Bronchial epithelial cell (primary cell): ENCODE measurements at regions not wholly inside any gene's neighbourhood (a gene's known extent, or its start where the extent isn't known, plus 50 kb on each side); places are given as distances from the start of the nearest gene placed in this dataset.
A peak's percentile ranks its signal among the peaks of the same experiment; 100 is the strongest.

Source experiments
- DNase-seq: peaks from one replicate; pipeline ENCODE4 v3.0.0-alpha.2; 2010; ENCODE audit warnings: low read depth
- FAIRE-seq: peaks from 2 replicates; lab custom pipeline; 2011; peaks lifted over from hg19 to GRCh38; lab: Jason Lieb, UNC
- H3K27me3 ChIP-seq: 2 replicates; pipeline ENCODE4 v1.5.1; 2011; ENCODE audit warnings: low read length; ENCODE audit not compliant: control insufficient read depth, insufficient read depth
- H3K36me3 ChIP-seq: 2 replicates; pipeline ENCODE4 v1.5.1; 2011; ENCODE audit warnings: low read length; ENCODE audit not compliant: control insufficient read depth, insufficient read depth
- H3K4me3 ChIP-seq: 2 replicates; pipeline ENCODE4 v1.5.1; 2011; ENCODE audit warnings: mild to moderate bottlenecking, low read depth, low read length, control low read depth
- TF ChIP-seq, protein P1 (sequence below): IDR thresholded peaks from 2 replicates; pipeline ENCODE4 v1.5.1; 2011; ENCODE audit warnings: mild to moderate bottlenecking, moderate library complexity, low read length, control low read depth, inconsistent platforms; ENCODE audit not compliant: insufficient read depth, severe bottlenecking

DNA sequence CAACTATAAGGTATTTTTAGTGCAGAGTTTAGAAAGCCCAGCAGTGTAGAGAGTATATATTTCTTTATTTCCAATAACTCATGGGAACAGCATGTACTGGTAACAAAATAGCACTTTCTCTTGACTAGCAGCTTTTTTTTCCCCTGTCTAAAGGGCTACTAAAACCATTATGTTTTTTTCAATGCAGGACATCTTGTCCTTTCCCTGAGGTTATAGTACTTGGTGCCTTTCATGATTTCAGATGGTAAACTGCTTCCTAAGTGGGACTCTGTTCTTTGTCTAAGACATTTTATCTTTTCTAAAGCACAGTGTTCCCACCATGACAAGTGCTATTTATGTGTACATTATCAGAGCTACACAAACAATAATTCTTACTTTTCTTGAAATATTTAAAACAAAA, 122.3 kb downstream of the SLC24A2 start:
- H3K27me3 ChIP-seq, result no peaks in the 10 kb centered on the region
- DNase-seq, result no peak
- TF ChIP-seq, protein P1, sequence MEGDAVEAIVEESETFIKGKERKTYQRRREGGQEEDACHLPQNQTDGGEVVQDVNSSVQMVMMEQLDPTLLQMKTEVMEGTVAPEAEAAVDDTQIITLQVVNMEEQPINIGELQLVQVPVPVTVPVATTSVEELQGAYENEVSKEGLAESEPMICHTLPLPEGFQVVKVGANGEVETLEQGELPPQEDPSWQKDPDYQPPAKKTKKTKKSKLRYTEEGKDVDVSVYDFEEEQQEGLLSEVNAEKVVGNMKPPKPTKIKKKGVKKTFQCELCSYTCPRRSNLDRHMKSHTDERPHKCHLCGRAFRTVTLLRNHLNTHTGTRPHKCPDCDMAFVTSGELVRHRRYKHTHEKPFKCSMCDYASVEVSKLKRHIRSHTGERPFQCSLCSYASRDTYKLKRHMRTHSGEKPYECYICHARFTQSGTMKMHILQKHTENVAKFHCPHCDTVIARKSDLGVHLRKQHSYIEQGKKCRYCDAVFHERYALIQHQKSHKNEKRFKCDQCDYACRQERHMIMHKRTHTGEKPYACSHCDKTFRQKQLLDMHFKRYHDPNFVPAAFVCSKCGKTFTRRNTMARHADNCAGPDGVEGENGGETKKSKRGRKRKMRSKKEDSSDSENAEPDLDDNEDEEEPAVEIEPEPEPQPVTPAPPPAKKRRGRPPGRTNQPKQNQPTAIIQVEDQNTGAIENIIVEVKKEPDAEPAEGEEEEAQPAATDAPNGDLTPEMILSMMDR, result no peak
- H3K4me3 ChIP-seq, result no peak overlapping the region
- no peaks in the 10 kb centered on the region for H3K36me3 ChIP-seq
- FAIRE-seq, result no peak

DNA sequence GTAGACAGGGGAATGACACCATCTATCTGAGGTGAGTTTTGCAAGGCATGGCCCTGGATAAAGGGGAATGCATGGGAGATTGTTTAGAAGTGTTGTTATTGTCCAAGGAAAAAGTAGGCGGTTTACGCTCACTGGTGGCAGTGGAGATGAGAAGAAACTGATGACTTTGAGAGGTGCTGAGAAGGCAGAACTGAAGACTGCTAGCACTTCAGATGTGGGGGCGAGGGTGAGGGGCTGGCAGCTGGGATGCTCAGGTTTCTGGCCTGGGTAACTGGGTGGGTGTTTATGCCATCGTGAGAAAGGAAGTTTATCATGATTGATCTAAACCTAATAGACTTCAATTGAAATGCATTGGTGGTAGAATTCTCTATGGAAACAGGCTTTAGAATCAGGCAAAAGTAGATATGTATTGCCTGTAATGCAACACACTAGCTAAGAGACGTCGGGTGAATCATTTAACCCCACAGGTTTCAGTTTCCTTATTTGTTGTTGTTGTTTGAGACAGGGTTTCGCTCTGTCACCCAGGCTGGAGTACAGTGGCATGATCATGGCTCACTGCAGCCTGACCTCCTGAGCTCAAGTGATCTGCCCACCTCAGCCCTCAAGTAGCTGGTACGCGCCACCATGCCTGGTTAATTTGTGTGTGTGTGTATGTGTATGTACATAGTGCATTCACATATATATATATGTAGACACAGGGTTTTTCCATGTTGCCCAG, 123.5 kb downstream of the SLC24A2 start:
- DNase-seq (no peak), FAIRE-seq (no peak)
- H3K27me3 ChIP-seq, result no peaks in the 10 kb centered on the region
- H3K36me3 ChIP-seq, result no peaks in the 10 kb centered on the region
- TF ChIP-seq, protein P1, result no peak
- no peak overlapping the region for H3K4me3 ChIP-seq

DNA sequence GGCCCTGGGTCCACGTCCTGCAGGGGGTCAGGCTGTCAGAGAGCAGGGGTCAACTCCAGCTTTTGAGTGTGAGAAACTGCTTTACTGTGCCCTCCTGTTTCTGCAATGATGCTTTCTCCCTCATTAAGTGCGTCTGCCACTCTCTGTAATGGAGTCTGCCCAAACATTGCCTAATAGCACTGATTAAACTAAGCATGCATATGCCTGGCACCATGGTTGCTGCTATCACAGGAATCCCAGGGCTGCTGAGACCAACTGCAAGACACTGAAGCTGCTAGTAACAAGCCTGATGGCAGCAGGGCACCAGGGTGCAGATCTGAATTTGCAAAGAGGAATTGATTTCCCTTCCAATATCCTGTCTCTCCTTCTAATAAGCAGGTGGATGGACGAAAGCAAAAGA, 125.3 kb downstream of the SLC24A2 start:
- DNase-seq (no peak), FAIRE-seq (no peak)
- Histone ChIP-seq H3K27me3 (no peaks in the 10 kb centered on the region), H3K4me3 (no peak overlapping the region), H3K36me3 (no peaks in the 10 kb centered on the region)
- TF ChIP-seq, protein P1, result no peak

DNA sequence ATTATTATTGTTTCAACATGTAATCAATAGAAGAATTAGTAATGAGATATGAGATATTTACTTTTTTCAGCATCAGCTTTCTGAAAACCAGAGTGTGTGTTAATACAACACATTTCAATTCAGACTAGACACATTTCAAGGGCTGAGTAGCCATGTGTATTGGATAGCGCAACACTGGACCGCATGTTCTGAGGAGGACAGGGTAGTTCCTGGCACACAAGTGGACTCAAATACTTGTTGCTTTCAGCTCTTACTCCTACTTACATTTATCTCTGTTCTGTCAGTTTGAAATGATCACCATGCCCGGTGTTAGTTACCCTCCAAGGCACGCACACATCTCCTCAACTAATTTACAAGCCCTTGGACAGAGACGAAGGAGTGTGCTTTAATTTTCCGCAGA, 126.6 kb downstream of the SLC24A2 start:
- H3K4me3 ChIP-seq, result no peak overlapping the region
- no peaks in the 10 kb centered on the region for H3K27me3 ChIP-seq
- no peaks in the 10 kb centered on the region for H3K36me3 ChIP-seq
- DNase-seq, result no peak
- no peak for FAIRE-seq
- TF ChIP-seq, protein P1, result no peak

DNA sequence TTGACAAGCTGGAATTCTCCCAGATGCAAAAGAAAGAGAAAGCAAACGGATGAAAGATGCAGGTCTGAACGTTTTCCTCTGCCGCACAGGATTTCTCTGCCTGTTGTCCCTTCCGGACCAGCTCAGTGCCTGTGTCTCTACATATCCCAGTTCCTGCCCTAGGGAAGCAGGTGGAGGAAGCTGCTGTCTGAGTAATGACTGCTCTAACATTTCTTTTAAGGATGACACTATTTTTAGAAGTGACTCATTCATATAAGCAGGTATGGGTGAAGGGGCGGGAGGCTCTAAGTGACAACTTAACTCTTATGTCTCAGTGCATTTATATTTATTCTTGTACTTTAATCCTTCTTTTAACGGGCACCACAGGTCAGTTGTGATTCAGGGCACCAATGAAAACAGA, 128.8 kb downstream of the SLC24A2 start:
- FAIRE-seq (no peak), DNase-seq (peak; percentile 82)
- no peaks in the 10 kb centered on the region for H3K36me3 ChIP-seq
- TF ChIP-seq, protein P1, result no peak
- no peaks in the 10 kb centered on the region for H3K27me3 ChIP-seq
- no peak overlapping the region for H3K4me3 ChIP-seq

DNA sequence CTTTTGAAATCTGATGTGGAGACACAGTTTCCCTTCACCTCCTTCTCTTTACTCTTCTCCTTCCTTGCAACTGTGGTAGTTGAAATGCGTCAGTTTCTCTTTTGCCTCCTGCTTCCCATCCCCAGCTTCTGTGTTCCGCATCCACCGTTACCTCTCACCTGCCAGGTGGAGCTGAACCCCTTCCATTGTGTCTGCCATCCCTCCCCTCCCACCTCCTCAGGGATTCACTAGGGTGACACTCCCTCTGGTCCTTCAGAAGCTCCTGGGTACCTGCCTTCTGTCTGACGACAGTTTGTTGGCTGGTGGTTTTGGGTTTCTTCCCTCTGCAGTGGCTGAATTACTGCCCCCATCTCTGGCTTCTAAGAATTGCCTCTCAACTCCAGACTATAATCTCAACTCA, 132.1 kb downstream of the SLC24A2 start:
- TF ChIP-seq, protein P1, result no peak
- Histone ChIP-seq H3K4me3 (no peak overlapping the region), H3K36me3 (no peaks in the 10 kb centered on the region), H3K27me3 (no peaks in the 10 kb centered on the region)
- FAIRE-seq (no peak), DNase-seq (no peak)
